Pancreas (tissue), 10 donors: ENCODE measurements at regions not wholly inside any gene's neighbourhood (a gene's known extent, or its start where the extent isn't known, plus 50 kb on each side); places are given as distances from the start of the nearest gene placed in this dataset.

ENCODE experiments used
- ATAC-seq, 4 donors: fragments of 200-7000 bp; cut with Tn5 transposase; one replicate each; pipeline versions ENCODE4 v1.8.0 to v1.9.1; 2020; ENCODE audit warnings: mild to moderate bottlenecking in 4 of 4, moderate library complexity in 4 of 4
- DNase-seq, 6 donors: peaks; one replicate each; pipeline ENCODE4 v3.0.0-alpha.2; 2020
- FAIRE-seq: peaks from 2 replicates; lab custom pipeline; 2012; peaks lifted over from hg19 to GRCh38; lab: Jason Lieb, UNC
- H3K27ac ChIP-seq, 4 donors: fragments of 200-600 bp; sonication (generic); 1 replicate in 3 of 4; 2 replicates in 1 of 4; pipeline versions ENCODE4 v1.5.0 to v1.8.0; 2020
- H3K27me3 ChIP-seq, 4 donors: fragments of 200-600 bp; one replicate each; pipeline ENCODE4 v1.8.0; 2021
- H3K36me3 ChIP-seq, 3 donors: fragments of 200-600 bp; sonication (generic) in 1 of 3; one replicate each; pipeline versions ENCODE4 v1.5.0 to v1.8.0; 2020 to 2021
- H3K4me1 ChIP-seq, 3 donors: fragments of 200-600 bp; one replicate each; pipeline ENCODE4 v1.8.0; 2021
- H3K4me3 ChIP-seq, 4 donors: fragments of 200-600 bp; sonication (generic) in 2 of 4; one replicate each; pipeline versions ENCODE4 v1.5.0 to v1.8.0; 2020 to 2021
- H3K9me3 ChIP-seq, 4 donors: fragments of 200-600 bp; one replicate each; pipeline ENCODE4 v1.8.0; 2021
- CTCF ChIP-seq, 4 donors: fragments of 200-600 bp; sonication (generic) in 3 of 4; IDR thresholded peaks; one replicate each; pipeline versions ENCODE4 v1.5.0 to v1.8.0; 2021; ENCODE audit warnings: antibody characterized with exemption in 4 of 4
- WGBS, 2 donors: extraction: QIAGEN DNeasy Blood & Tissue Kit; methylation state at CpG; one replicate each; pipeline ENCODE4 v1.1.7; 2013; 5-methylcytosine and 5-hydroxymethylcytosine counted together
- intact Hi-C, 3 donors: fragments of 100-400 bp; cut with DNase I; formaldehyde crosslinking; loops; one replicate each; pipeline versions ENCODE4 v1.11.1 to v1.14.2; 2022
- donor health status: healthy with polysubstance abuse.
- donor health status: DM: no; HTN: no; CAD: no; lungs with moderate emphysema.
- donor health status: DM: no; HTN: no; CAD: no.
- donor health status: control.
- donor health status: control.
- donor health status: Bipolar disorder and iron deficiency.
- donor health status: DM: yes; HTN: yes; CAD: no.
- donor health status: DM: no; HTN: no; CAD: no.
- donor health status: DM: no; HTN: no; CAD: no.
- donor health status: DM: yes; HTN: yes; CAD: no.

GRCh38 chr5:144060598-144060997 is 109.9 kb downstream of the YIPF5 start:
- intact Hi-C loops: no loop called here
- Histone ChIP-seq H3K9me3 (no peaks in the 10 kb centered on the region), H3K27me3 (no peaks in the 10 kb centered on the region), H3K4me3 (no peak overlapping the region), H3K36me3 (no peaks in the 10 kb centered on the region), H3K27ac (no peak overlapping the region), H3K4me1 (no peaks in the 10 kb centered on the region)
- DNase-seq (no peak), FAIRE-seq (no peak), ATAC-seq (no peak)
- 88 to 93% methylated on average over 2 of the region's 2 CpGs for WGBS, 2 donors
- TF ChIP-seq CTCF (IDR thresholded peaks at IDR 0.05): no peak

GRCh38 chr5:144065786-144066185 is 104.7 kb downstream of the YIPF5 start:
- TF ChIP-seq CTCF (IDR thresholded peaks at IDR 0.05): no peak
- Histone ChIP-seq H3K4me3 (no peak overlapping the region), H3K27ac (no peak overlapping the region), H3K36me3 (no peaks in the 10 kb centered on the region), H3K4me1 (no peaks in the 10 kb centered on the region), H3K27me3 (no peaks in the 10 kb centered on the region), H3K9me3 (no peaks in the 10 kb centered on the region)
- intact Hi-C loops: no loop called here
- FAIRE-seq: no peak
- 91 to 93% methylated on average over 2 of the region's 2 CpGs for WGBS, 2 donors
- DNase-seq: no peak
- no peak for ATAC-seq

- DNase-seq (no peak), ATAC-seq (no peak)
Observed at GRCh38 chr5:144072518-144072927, 97.9 kb downstream of the YIPF5 start.

GRCh38 chr5:144076521-144077083 is 93.9 kb downstream of the YIPF5 start:
- no peaks in the 10 kb centered on the region for H3K36me3 ChIP-seq
- FAIRE-seq (no peak), ATAC-seq (no peak), DNase-seq (no peak)
- H3K9me3 ChIP-seq: no peaks in the 10 kb centered on the region
- no peaks in the 10 kb centered on the region for H3K27me3 ChIP-seq
- H3K4me3 ChIP-seq: no peak overlapping the region
- 30 to 51% methylated on average over 1 of the region's 1 CpG for whole genome bisulfite sequencing, 2 donors
- H3K27ac ChIP-seq: no peak overlapping the region
- intact Hi-C loops: no loop called here
- H3K4me1 ChIP-seq: no peaks in the 10 kb centered on the region
- no peak for TF ChIP-seq CTCF (IDR thresholded peaks at IDR 0.05)

More at GRCh38 chr5:144072518-144072927, 97.9 kb downstream of the YIPF5 start:
- intact Hi-C loops: no loop called here
- Histone ChIP-seq H3K4me3 (no peak overlapping the region), H3K36me3 (no peaks in the 10 kb centered on the region), H3K9me3 (no peaks in the 10 kb centered on the region), H3K4me1 (no peaks in the 10 kb centered on the region), H3K27me3 (no peaks in the 10 kb centered on the region), H3K27ac (no peak overlapping the region)
- FAIRE-seq: no peak
- TF ChIP-seq CTCF (IDR thresholded peaks at IDR 0.05): no peak

GRCh38 chr5:144083185-144083584 is 87.3 kb downstream of the YIPF5 start:
- Histone ChIP-seq H3K9me3 (no peaks in the 10 kb centered on the region), H3K27me3 (no peaks in the 10 kb centered on the region), H3K4me1 (no peaks in the 10 kb centered on the region), H3K27ac (no peak overlapping the region), H3K4me3 (no peak overlapping the region), H3K36me3 (no peaks in the 10 kb centered on the region)
- ATAC-seq: no peak
- no peak for DNase-seq
- no peak for TF ChIP-seq CTCF (IDR thresholded peaks at IDR 0.05)
- 75 to 80% methylated on average over 1 of the region's 1 CpG for WGBS, 2 donors
- FAIRE-seq: no peak
- intact Hi-C loops: no loop called here
